ENCODE measurements at regions not wholly inside any gene's neighbourhood (a gene's known extent, or its start where the extent isn't known, plus 50 kb on each side); places are given as distances from the start of the nearest gene placed in this dataset.

GRCh38 chrX:9302381-9302780 is 162.5 kb upstream of the TBL1X start:
- Histone ChIP-seq H3K4me1 (ENCODE audit: low read depth) (no peaks in the 10 kb centered on the region), H3K4me3 (no peak overlapping the region), H3K9me3 (no peaks in the 10 kb centered on the region), H3K36me3 (ENCODE audit: low read depth) (no peaks in the 10 kb centered on the region)
- TF ChIP-seq, protein P1, sequence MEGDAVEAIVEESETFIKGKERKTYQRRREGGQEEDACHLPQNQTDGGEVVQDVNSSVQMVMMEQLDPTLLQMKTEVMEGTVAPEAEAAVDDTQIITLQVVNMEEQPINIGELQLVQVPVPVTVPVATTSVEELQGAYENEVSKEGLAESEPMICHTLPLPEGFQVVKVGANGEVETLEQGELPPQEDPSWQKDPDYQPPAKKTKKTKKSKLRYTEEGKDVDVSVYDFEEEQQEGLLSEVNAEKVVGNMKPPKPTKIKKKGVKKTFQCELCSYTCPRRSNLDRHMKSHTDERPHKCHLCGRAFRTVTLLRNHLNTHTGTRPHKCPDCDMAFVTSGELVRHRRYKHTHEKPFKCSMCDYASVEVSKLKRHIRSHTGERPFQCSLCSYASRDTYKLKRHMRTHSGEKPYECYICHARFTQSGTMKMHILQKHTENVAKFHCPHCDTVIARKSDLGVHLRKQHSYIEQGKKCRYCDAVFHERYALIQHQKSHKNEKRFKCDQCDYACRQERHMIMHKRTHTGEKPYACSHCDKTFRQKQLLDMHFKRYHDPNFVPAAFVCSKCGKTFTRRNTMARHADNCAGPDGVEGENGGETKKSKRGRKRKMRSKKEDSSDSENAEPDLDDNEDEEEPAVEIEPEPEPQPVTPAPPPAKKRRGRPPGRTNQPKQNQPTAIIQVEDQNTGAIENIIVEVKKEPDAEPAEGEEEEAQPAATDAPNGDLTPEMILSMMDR (IDR thresholded peaks at IDR 0.05): no peak
- DNase-seq (no peak), ATAC-seq (no peak)
- intact Hi-C loops (cut with DNase I, micrococcal nuclease): no loop called here

GRCh38 chrX:9308426-9308825 is 156.4 kb upstream of the TBL1X start:
- TF ChIP-seq, protein P1 (IDR thresholded peaks at IDR 0.05): no peak
- Histone ChIP-seq H3K9me3 (no peaks in the 10 kb centered on the region), H3K36me3 (ENCODE audit: low read depth) (no peaks in the 10 kb centered on the region), H3K4me3 (no peak overlapping the region), H3K4me1 (ENCODE audit: low read depth) (no peaks in the 10 kb centered on the region)
- intact Hi-C loops (cut with DNase I, micrococcal nuclease): no loop called here
- ATAC-seq: no peak
- no peak for DNase-seq

- no peaks in the 10 kb centered on the region for H3K9me3 ChIP-seq
- TF ChIP-seq, protein P1 (IDR thresholded peaks at IDR 0.05): no peak
- intact Hi-C loops (cut with DNase I, micrococcal nuclease): no loop called here
- H3K36me3 ChIP-seq (ENCODE audit: low read depth): no peaks in the 10 kb centered on the region
- ATAC-seq (no peak), DNase-seq (no peak)
- H3K4me1 ChIP-seq (ENCODE audit: low read depth): no peaks in the 10 kb centered on the region
- no peak overlapping the region for H3K4me3 ChIP-seq
These were observed 154.2 kb upstream of the TBL1X start for GRCh38 chrX:9310616-9311015.

- no peak for DNase-seq
- TF ChIP-seq, protein P1 (IDR thresholded peaks at IDR 0.05): no peak
- Histone ChIP-seq H3K9me3 (no peaks in the 10 kb centered on the region), H3K4me3 (no peak overlapping the region), H3K36me3 (ENCODE audit: low read depth) (no peaks in the 10 kb centered on the region), H3K4me1 (ENCODE audit: low read depth) (no peaks in the 10 kb centered on the region)
- intact Hi-C loops (cut with DNase I, micrococcal nuclease): no loop called here
- ATAC-seq: no peak
These were observed 153.3 kb upstream of the TBL1X start for GRCh38 chrX:9311421-9312160.

DNA sequence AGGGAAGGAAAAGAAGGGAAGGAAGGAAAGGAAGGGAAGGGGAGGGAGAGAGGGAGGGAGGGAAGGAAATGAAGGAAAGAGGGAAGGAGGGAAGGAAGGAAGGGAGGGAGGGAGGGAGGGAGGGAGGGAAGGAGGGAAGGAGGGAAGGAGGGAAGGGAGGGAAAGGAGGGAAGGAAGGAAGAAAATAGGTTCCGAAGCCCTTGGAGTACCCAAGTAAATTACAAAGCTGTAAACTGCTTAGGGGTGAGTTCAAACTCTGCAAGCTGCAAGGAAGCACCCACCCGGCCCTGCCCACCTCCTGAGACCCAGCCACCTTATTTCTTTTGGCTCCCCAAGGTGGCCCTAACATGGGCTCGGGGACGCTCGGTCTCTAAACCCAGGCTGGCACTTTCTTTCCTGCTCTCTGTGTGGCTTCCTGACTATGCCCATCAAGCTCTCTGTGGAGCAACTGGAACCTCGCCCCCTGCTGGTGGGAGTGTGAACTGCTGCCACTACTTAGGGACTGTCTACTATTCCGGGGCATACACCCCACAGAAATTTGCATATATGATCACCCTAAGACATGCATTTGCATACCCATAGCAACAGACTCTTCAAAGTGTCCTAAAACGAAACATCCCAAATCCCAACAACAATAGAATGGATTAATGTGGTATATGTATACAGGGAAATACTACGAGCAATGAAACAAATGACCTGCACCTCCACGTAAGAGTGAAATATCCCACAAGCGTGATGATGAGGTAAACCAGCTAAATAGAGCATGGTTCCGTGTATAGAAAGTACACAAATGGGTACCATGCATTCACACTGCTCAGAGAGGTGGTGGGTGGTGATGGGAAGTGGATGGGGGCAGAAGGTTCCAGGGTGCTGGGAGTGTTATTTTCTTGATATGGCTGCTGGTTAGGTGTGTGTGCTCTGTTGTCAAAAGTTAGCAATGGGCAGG is 151.7 kb upstream of the TBL1X start:
- intact Hi-C loops (cut with DNase I, micrococcal nuclease): no loop called here
- peak; percentile 68 to 72 (median 69) for DNase-seq
- no peak overlapping the region for H3K4me3 ChIP-seq
- no peaks in the 10 kb centered on the region for H3K9me3 ChIP-seq
- TF ChIP-seq, protein P1 (IDR thresholded peaks at IDR 0.05): peak; percentile 63
- peak; percentile 87 for ATAC-seq
- no peaks in the 10 kb centered on the region for H3K4me1 ChIP-seq (ENCODE audit: low read depth)
- H3K36me3 ChIP-seq (ENCODE audit: low read depth): no peaks in the 10 kb centered on the region

Measured in mucosa of descending colon (tissue), 3 donors.